IgD-negative memory B cell (primary cell): ENCODE measurements at regions not wholly inside any gene's neighbourhood (a gene's known extent, or its start where the extent isn't known, plus 50 kb on each side); places are given as distances from the start of the nearest gene placed in this dataset.
"Not testable (repeated sequence)": the region's sequence is repeated elsewhere in the genome, so short reads cannot be mapped to it uniquely, and the experiment has no call there.

ENCODE experiments used
- H3K27ac Mint-ChIP-seq, 3 donors: one replicate each; pipeline ENCODE4 v1.8.0; 2020 to 2022; ENCODE audit warnings: mild to moderate bottlenecking in 3 of 3, mixed read lengths in 3 of 3, moderate library complexity in 1 of 3
- H3K27me3 Mint-ChIP-seq: one replicate; pipeline ENCODE4 v1.8.0; 2021; ENCODE audit warnings: mixed read lengths
- H3K36me3 Mint-ChIP-seq: one replicate; pipeline ENCODE4 v1.8.0; 2020; ENCODE audit warnings: mild to moderate bottlenecking, mixed read lengths
- H3K4me1 Mint-ChIP-seq, 3 donors: one replicate each; pipeline ENCODE4 v1.8.0; 2020 to 2022; ENCODE audit warnings: mixed read lengths in 3 of 3, mild to moderate bottlenecking in 1 of 3
- H3K4me3 Mint-ChIP-seq, 4 donors: one replicate each; pipeline ENCODE4 v1.8.0; 2020 to 2022; ENCODE audit warnings: mild to moderate bottlenecking in 4 of 4, mixed read lengths in 4 of 4, moderate library complexity in 3 of 4
- H3K9me3 Mint-ChIP-seq, 3 donors: one replicate each; pipeline ENCODE4 v1.8.0; 2020 to 2021; ENCODE audit warnings: mixed read lengths in 3 of 3, mild to moderate bottlenecking in 1 of 3

- Mint-ChIP-seq H3K27me3 (peaks cover 13% of the 10 kb centered on the region), H3K4me3 (no peak overlapping the region), H3K27ac (peak overlapping the region in 1 of 3 donors; percentile 25), H3K36me3 (no peaks in the 10 kb centered on the region), H3K4me1 (no peaks in the 10 kb centered on the region), H3K9me3 (peaks cover 1 to 7% (median 4%) of the 10 kb centered on the region in 3 donors)
These were observed 135.7 kb upstream of the ZC3H12A start for GRCh38 chr1:37338658-37339057.

GRCh38 chr1:37342736-37343135, 131.6 kb upstream of the ZC3H12A start:
- Mint-ChIP-seq H3K9me3 (no peaks in the 10 kb centered on the region), H3K4me3 (no peak overlapping the region), H3K36me3 (peaks cover 2% of the 10 kb centered on the region), H3K27me3 (peaks cover 10% of the 10 kb centered on the region), H3K27ac (no peak overlapping the region), H3K4me1 (no peaks in the 10 kb centered on the region)

GRCh38 chr1:37347104-37347649, 127.2 kb upstream of the ZC3H12A start:
- H3K9me3 Mint-ChIP-seq = no peaks in the 10 kb centered on the region
- H3K4me3 Mint-ChIP-seq = no peak overlapping the region
- no peak overlapping the region for H3K27ac Mint-ChIP-seq
- H3K27me3 Mint-ChIP-seq = peaks cover 15% of the 10 kb centered on the region
- H3K4me1 Mint-ChIP-seq = peaks cover 0 to 1% (median 0%) of the 10 kb centered on the region in 3 donors
- peaks cover 6% of the 10 kb centered on the region for H3K36me3 Mint-ChIP-seq

DNA sequence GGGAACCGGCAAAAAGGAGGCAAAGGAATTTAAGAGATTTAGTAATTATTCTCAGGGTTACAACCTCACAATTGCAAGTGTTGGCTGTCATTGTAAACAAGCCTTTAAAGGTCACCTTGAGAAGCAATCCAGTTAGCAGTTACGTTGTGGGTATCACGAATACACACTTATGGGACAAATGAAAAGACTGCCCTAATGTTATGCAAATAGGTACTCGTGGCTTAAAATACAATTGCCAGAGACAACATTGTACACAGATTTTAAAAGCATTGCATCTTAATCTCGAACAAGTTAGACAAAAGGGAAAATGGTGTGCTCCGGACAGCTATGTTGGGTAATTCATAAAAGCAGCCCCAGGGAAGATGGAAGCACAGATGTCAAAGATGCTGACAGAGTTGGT, 120.5 kb upstream of the ZC3H12A start:
- peaks cover 10% of the 10 kb centered on the region for H3K27me3 Mint-ChIP-seq
- H3K4me3 Mint-ChIP-seq = no peak overlapping the region
- peaks cover 5% of the 10 kb centered on the region for H3K36me3 Mint-ChIP-seq
- no peaks in the 10 kb centered on the region for H3K9me3 Mint-ChIP-seq
- H3K27ac Mint-ChIP-seq = no peak overlapping the region
- H3K4me1 Mint-ChIP-seq = peaks cover 0 to 1% (median 0%) of the 10 kb centered on the region in 3 donors

DNA sequence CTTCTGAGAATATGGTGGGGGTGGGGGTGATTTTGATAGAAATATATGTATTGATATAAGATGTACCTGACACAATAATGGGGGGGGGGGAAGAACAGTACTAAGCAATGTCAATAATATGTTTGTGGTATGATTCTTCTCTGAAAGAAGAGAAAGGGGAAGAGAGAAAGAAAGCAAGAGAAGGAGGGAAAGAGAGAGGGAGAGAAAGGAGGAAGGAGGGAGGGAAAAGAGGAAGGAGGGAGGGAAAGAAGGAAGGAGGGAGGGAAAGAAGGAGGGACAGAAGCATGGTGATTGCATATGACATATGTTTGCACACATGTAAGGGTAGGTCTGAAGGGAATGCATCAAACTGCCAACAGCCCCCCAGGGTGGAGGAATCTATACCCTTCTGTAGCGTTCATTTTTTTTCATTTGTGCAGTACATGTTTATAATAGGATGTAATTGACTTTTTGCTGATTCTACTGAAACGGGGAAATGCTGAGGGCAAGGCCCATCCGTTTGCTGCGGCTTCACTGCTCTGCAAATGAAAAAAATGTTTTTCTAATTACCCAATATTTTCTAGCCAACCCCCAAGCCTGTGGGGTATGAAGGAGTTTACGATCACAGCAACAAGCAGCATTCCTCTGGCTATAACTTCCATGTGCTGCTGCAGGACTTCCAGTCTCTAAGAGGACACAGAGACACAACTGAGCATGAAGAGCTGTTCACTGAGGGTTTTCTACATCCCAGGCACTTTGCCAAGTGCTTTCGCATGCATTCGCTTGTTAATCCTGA, 119.3 kb upstream of the ZC3H12A start:
- H3K4me1 Mint-ChIP-seq = peaks cover 0 to 1% (median 0%) of the 10 kb centered on the region in 3 donors

GRCh38 chr1:37358992-37359391, 115.4 kb upstream of the ZC3H12A start:
- Mint-ChIP-seq H3K9me3 (no peaks in the 10 kb centered on the region), H3K27me3 (peaks cover 17% of the 10 kb centered on the region), H3K27ac (no peak overlapping the region), H3K4me3 (no peak overlapping the region), H3K36me3 (peaks cover 1% of the 10 kb centered on the region), H3K4me1 (no peaks in the 10 kb centered on the region)

More for the DNA sequence above, 119.3 kb upstream of the ZC3H12A start:
- H3K36me3 Mint-ChIP-seq = peaks cover 1% of the 10 kb centered on the region
- H3K27ac Mint-ChIP-seq = no peak overlapping the region
- H3K4me3 Mint-ChIP-seq = no peak overlapping the region
- no peaks in the 10 kb centered on the region for H3K9me3 Mint-ChIP-seq
- H3K27me3 Mint-ChIP-seq = peaks cover 11% of the 10 kb centered on the region

DNA sequence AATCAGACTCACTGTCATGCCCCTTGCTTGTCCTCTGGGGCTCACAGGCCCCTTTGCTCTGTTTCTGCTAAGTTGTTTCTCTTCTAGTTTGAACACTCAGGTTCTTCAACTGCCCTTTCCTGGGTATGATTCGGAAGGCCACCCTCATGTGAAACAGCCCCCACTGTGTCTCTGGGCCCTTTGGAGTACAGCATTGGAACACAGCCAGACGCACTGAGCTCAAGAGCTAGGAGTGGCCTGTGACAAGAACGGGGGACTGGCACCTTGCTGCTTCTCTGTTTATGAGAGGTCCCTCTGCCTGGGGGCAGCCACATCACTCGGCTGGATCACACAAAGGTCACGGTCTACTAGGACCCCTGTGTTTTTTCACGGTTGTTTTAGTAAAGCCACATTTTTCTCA, 114.4 kb upstream of the ZC3H12A start:
- H3K27ac Mint-ChIP-seq = no peak overlapping the region
- peaks cover 20% of the 10 kb centered on the region for H3K27me3 Mint-ChIP-seq
- no peaks in the 10 kb centered on the region for H3K9me3 Mint-ChIP-seq
- H3K4me1 Mint-ChIP-seq = no peaks in the 10 kb centered on the region
- no peak overlapping the region for H3K4me3 Mint-ChIP-seq
- H3K36me3 Mint-ChIP-seq = peaks cover 1% of the 10 kb centered on the region

GRCh38 chr1:37362594-37363385, 111.6 kb upstream of the ZC3H12A start:
- H3K27me3 Mint-ChIP-seq = peaks cover 22% of the 10 kb centered on the region

DNA sequence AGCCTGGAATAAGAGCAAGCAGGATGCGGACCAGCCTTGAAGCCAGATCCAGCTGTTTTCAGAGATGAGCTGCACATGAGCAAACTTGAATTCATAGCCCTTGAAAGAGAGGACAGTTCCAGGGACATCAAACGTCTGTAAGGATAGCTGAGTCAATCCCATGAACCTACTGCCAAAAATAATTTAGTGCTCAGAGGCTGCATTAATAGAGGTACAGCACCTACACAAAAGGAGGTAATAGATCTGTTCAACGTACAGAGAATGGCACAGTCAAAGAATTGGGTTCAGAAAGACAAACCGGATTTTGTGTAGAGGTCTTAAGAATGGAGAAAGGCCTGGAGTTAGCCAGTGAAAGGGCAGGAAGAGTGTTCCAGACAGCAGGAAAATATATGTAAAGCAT, 110.8 kb upstream of the ZC3H12A start:
- Mint-ChIP-seq H3K9me3 (no peaks in the 10 kb centered on the region), H3K36me3 (peaks cover 5% of the 10 kb centered on the region), H3K4me3 (no peak overlapping the region), H3K4me1 (peaks cover 0 to 2% (median 0%) of the 10 kb centered on the region in 3 donors), H3K27me3 (peaks cover 22% of the 10 kb centered on the region), H3K27ac (no peak overlapping the region)

More at GRCh38 chr1:37362594-37363385, 111.6 kb upstream of the ZC3H12A start:
- no peak overlapping the region for H3K27ac Mint-ChIP-seq
- no peaks in the 10 kb centered on the region for H3K9me3 Mint-ChIP-seq
- peaks cover 2% of the 10 kb centered on the region for H3K36me3 Mint-ChIP-seq
- H3K4me3 Mint-ChIP-seq = no peak overlapping the region
- no peaks in the 10 kb centered on the region for H3K4me1 Mint-ChIP-seq

DNA sequence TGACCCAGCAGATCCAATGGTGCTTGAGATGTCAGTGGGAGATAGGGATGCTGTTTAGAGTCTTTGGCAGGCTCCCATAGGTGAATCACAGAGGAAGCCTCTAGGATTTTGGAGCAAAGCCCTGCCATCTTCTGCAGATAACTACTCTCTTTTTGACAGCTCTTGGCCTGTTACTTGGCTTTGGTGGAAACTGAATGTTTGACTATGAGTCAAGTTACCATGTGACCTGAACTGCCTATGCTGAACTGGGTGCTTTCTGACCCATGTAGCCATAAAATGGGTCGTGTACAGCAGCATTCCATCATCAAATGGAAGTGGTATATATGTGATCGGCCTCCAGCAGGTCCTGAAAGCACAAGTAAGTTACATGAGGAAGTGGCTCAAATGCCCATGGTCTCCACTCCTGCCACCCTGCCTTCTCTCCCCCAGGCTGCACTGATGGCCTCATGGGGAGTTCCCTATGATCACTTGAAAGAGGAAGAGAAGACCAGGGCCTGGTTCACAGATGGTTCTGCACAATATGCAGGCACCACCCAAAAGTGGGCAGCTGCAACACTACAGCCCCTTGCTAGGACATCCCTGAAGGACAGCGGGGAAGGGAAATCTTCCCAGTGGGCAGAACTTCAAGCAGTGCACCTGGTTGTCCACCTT, 105.6 kb upstream of the ZC3H12A start:
- not testable (repeated sequence) for H3K36me3 Mint-ChIP-seq, H3K4me1 Mint-ChIP-seq, H3K9me3 Mint-ChIP-seq
- Mint-ChIP-seq H3K27ac (peak overlapping the region in 1 of 3 donors; percentile 84), H3K27me3 (peaks cover 12% of the 10 kb centered on the region), H3K4me3 (peak overlapping the region in 1 of 4 donors; percentile 51)

- peaks cover 0 to 4% (median 0%) of the 10 kb centered on the region in 3 donors for H3K9me3 Mint-ChIP-seq
- H3K4me1 Mint-ChIP-seq = peaks cover 3 to 10% (median 6%) of the 10 kb centered on the region in 3 donors
- no peak overlapping the region for H3K4me3 Mint-ChIP-seq
- H3K27me3 Mint-ChIP-seq = peaks cover 9% of the 10 kb centered on the region
- no peak overlapping the region for H3K27ac Mint-ChIP-seq
- peaks cover 9% of the 10 kb centered on the region for H3K36me3 Mint-ChIP-seq
These were observed 102.1 kb upstream of the ZC3H12A start for GRCh38 chr1:37372302-37372701.

- Mint-ChIP-seq H3K4me3 (no peak overlapping the region), H3K4me1 (peaks cover 3 to 10% (median 6%) of the 10 kb centered on the region in 3 donors), H3K36me3 (peaks cover 9% of the 10 kb centered on the region), H3K27ac (no peak overlapping the region), H3K27me3 (peaks cover 9% of the 10 kb centered on the region), H3K9me3 (peaks cover 0 to 4% (median 3%) of the 10 kb centered on the region in 3 donors)
These were observed 101.7 kb upstream of the ZC3H12A start for GRCh38 chr1:37372711-37373110.

- peaks cover 6% of the 10 kb centered on the region for H3K36me3 Mint-ChIP-seq
- peaks cover 9% of the 10 kb centered on the region for H3K27me3 Mint-ChIP-seq
- H3K9me3 Mint-ChIP-seq = peaks cover 0 to 5% (median 4%) of the 10 kb centered on the region in 3 donors
- peaks cover 1 to 10% (median 6%) of the 10 kb centered on the region in 3 donors for H3K4me1 Mint-ChIP-seq
- H3K27ac Mint-ChIP-seq = no peak overlapping the region
- H3K4me3 Mint-ChIP-seq = no peak overlapping the region
These were observed 101.0 kb upstream of the ZC3H12A start for GRCh38 chr1:37373413-37373812.

GRCh38 chr1:37380546-37380945, 93.8 kb upstream of the ZC3H12A start:
- H3K36me3 Mint-ChIP-seq, H3K4me3 Mint-ChIP-seq, H3K27ac Mint-ChIP-seq, H3K9me3 Mint-ChIP-seq, H3K4me1 Mint-ChIP-seq: not testable (repeated sequence)
- H3K27me3 Mint-ChIP-seq = peaks cover 11% of the 10 kb centered on the region

GRCh38 chr1:37387854-37388253, 86.5 kb upstream of the ZC3H12A start:
- Mint-ChIP-seq H3K36me3 (peaks cover 2% of the 10 kb centered on the region), H3K4me1 (peaks cover 0 to 3% (median 0%) of the 10 kb centered on the region in 3 donors), H3K9me3 (peaks cover 0 to 3% (median 0%) of the 10 kb centered on the region in 3 donors), H3K27me3 (peaks cover 13% of the 10 kb centered on the region), H3K27ac (no peak overlapping the region), H3K4me3 (no peak overlapping the region)
